ENCODE measurements at regions not wholly inside any gene's neighbourhood (a gene's known extent, or its start where the extent isn't known, plus 50 kb on each side); places are given as distances from the start of the nearest gene placed in this dataset.

GRCh38 chr12:82029936-82030335 is 270.8 kb upstream of the PPFIA2 start:
- DNase-seq = no peak

- no peak for DNase-seq
Observed at GRCh38 chr12:82028772-82029171, 269.6 kb upstream of the PPFIA2 start.

GRCh38 chr12:82027612-82028011 is 268.5 kb upstream of the PPFIA2 start:
- no peak for DNase-seq

- no peak for DNase-seq
Observed at GRCh38 chr12:82025462-82025861, 266.3 kb upstream of the PPFIA2 start.

GRCh38 chr12:82019533-82019932 is 260.4 kb upstream of the PPFIA2 start:
- DNase-seq = no peak

- DNase-seq = no peak
Observed at GRCh38 chr12:82015623-82016347, 256.6 kb upstream of the PPFIA2 start.

GRCh38 chr12:82012176-82012575 is 253.0 kb upstream of the PPFIA2 start:
- no peak for DNase-seq

GRCh38 chr12:82009524-82009923 is 250.4 kb upstream of the PPFIA2 start:
- no peak for DNase-seq

GRCh38 chr12:82008251-82008650 is 249.1 kb upstream of the PPFIA2 start:
- DNase-seq = no peak

GRCh38 chr12:81998761-81999378 is 239.7 kb upstream of the PPFIA2 start:
- DNase-seq = no peak

GRCh38 chr12:81992461-81992860 is 233.3 kb upstream of the PPFIA2 start:
- DNase-seq = no peak

- no peak for DNase-seq
Observed at GRCh38 chr12:81991868-81992267, 232.7 kb upstream of the PPFIA2 start.

- no peak for DNase-seq
Observed at GRCh38 chr12:81988362-81988761, 229.2 kb upstream of the PPFIA2 start.

GRCh38 chr12:81987371-81987770 is 228.2 kb upstream of the PPFIA2 start:
- DNase-seq = no peak

GRCh38 chr12:81976661-81977060 is 217.5 kb upstream of the PPFIA2 start:
- no peak for DNase-seq

- no peak for DNase-seq
Observed at GRCh38 chr12:81974762-81975161, 215.6 kb upstream of the PPFIA2 start.

GRCh38 chr12:81968421-81968820 is 209.3 kb upstream of the PPFIA2 start:
- no peak for DNase-seq

- DNase-seq = no peak
Observed at GRCh38 chr12:81963636-81964035, 204.5 kb upstream of the PPFIA2 start.

GRCh38 chr12:81963026-81963425 is 203.9 kb upstream of the PPFIA2 start:
- no peak for DNase-seq

- no peak for DNase-seq
Observed at GRCh38 chr12:81962126-81962856, 203.1 kb upstream of the PPFIA2 start.

- DNase-seq = no peak
Observed at GRCh38 chr12:81958406-81958805, 199.3 kb upstream of the PPFIA2 start.

GRCh38 chr12:81957631-81958030 is 198.5 kb upstream of the PPFIA2 start:
- no peak for DNase-seq

- DNase-seq = no peak
Observed at GRCh38 chr12:81956468-81956860, 197.3 kb upstream of the PPFIA2 start.

- DNase-seq = no peak
Observed at GRCh38 chr12:81953541-81953940, 194.4 kb upstream of the PPFIA2 start.
